Activated naive CD4-positive, alpha-beta T cell treated with Interleukin-2 at 50 U/mL for 16 hours (primary cell): ENCODE measurements at regions not wholly inside any gene's neighbourhood (a gene's known extent, or its start where the extent isn't known, plus 50 kb on each side); places are given as distances from the start of the nearest gene placed in this dataset.

Experiments
- DNase-seq: peaks from one replicate; pipeline ENCODE4 v3.0.0-alpha.2; 2020

- DNase-seq: no peak
Measured at GRCh38 chr3:9301091-9301490, 51.6 kb upstream of the SRGAP3 start.

GRCh38 chr3:9301798-9302197 is 52.4 kb upstream of the SRGAP3 start:
- DNase-seq: no peak

GRCh38 chr3:9302425-9303181 is 53.2 kb upstream of the SRGAP3 start:
- DNase-seq: peak; percentile 76

- DNase-seq: no peak
Measured at GRCh38 chr3:9308298-9308990, 54.4 kb upstream of the THUMPD3 start.

- DNase-seq: no peak
Measured at GRCh38 chr3:9310043-9310442, 52.8 kb upstream of the THUMPD3 start.

GRCh38 chr3:9311228-9311627 is 51.6 kb upstream of the THUMPD3 start:
- DNase-seq: no peak
